ENCODE measurements at regions not wholly inside any gene's neighbourhood (a gene's known extent, or its start where the extent isn't known, plus 50 kb on each side); places are given as distances from the start of the nearest gene placed in this dataset.

- TF ChIP-seq, protein P1, sequence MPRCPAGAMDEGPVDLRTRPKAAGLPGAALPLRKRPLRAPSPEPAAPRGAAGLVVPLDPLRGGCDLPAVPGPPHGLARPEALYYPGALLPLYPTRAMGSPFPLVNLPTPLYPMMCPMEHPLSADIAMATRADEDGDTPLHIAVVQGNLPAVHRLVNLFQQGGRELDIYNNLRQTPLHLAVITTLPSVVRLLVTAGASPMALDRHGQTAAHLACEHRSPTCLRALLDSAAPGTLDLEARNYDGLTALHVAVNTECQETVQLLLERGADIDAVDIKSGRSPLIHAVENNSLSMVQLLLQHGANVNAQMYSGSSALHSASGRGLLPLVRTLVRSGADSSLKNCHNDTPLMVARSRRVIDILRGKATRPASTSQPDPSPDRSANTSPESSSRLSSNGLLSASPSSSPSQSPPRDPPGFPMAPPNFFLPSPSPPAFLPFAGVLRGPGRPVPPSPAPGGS (IDR thresholded peaks at IDR 0.05; ENCODE audit: borderline replicate concordance, insufficient read depth, low read depth, low read length, poor library complexity, severe bottlenecking): no peak
- TF ChIP-seq, protein P2, sequence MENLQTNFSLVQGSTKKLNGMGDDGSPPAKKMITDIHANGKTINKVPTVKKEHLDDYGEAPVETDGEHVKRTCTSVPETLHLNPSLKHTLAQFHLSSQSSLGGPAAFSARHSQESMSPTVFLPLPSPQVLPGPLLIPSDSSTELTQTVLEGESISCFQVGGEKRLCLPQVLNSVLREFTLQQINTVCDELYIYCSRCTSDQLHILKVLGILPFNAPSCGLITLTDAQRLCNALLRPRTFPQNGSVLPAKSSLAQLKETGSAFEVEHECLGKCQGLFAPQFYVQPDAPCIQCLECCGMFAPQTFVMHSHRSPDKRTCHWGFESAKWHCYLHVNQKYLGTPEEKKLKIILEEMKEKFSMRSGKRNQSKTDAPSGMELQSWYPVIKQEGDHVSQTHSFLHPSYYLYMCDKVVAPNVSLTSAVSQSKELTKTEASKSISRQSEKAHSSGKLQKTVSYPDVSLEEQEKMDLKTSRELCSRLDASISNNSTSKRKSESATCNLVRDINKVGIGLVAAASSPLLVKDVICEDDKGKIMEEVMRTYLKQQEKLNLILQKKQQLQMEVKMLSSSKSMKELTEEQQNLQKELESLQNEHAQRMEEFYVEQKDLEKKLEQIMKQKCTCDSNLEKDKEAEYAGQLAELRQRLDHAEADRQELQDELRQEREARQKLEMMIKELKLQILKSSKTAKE (IDR thresholded peaks at IDR 0.05; ENCODE audit: low read depth, poor library complexity, severe bottlenecking): no peak
- no peak for TF ChIP-seq FOXK2 (IDR thresholded peaks at IDR 0.05)
- TF ChIP-seq CREM (IDR thresholded peaks at IDR 0.05; ENCODE audit: low read depth): no peak
- no peak for TF ChIP-seq ZZZ3 (IDR thresholded peaks at IDR 0.05; ENCODE audit: control insufficient read depth, insufficient read length, low read depth)
- no peak for TF ChIP-seq SMAD5 (IDR thresholded peaks at IDR 0.05; ENCODE audit: low read depth)
- no peak for TF ChIP-seq PAX5 (IDR thresholded peaks at IDR 0.05; ENCODE audit: borderline replicate concordance, low read depth, low read length)
- TF ChIP-seq CBFB (IDR thresholded peaks at IDR 0.05; ENCODE audit: low read depth): no peak
Observed at GRCh38 chr4:136412708-136413107, 1119.6 kb downstream of the PCDH18 start (continued).

DNA sequence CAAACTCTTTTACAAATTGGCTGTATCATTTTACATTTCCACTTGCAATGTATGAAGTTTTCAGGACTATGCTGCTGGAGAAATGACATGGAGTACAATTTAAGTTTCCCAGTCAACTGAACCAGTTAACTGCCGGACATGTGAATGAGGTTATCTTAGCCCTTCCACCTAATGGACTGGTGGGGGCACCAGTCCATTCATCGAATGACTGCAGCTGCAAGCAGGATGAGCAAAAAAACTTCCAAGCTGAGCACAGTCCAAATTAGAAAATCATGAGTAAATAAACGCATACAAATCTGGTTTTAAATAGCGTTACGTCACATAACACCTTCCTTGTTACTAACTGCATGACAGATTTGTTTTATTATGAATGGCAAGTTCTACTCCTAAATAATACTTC lies 1131.5 kb downstream of the PCDH18 start:
- no peak; the same call in 2 of the 3 replicates for ATAC-seq
- ChIA-PET CTCF (no interaction called here), SMC1A (ENCODE audit: uncharacterized antibody, unreplicated experiment) (no interaction called here), RAD21 (ENCODE audit: unreplicated experiment) (no interaction called here), POLR2A (no interaction called here)
- H2AFZ ChIP-seq (ENCODE audit: control insufficient read depth, low read depth, low read length): no peak overlapping the region
- H3K4me1 ChIP-seq (ENCODE audit: control insufficient read depth, insufficient read depth, low read length): no peaks in the 10 kb centered on the region
- H3K79me2 ChIP-seq (ENCODE audit: control insufficient read depth, insufficient read depth, low read length): no peaks in the 10 kb centered on the region
- no peaks in the 10 kb centered on the region for H4K20me1 ChIP-seq (ENCODE audit: control insufficient read depth, insufficient read depth)
- no peaks in the 10 kb centered on the region for H3K9me3 ChIP-seq (replicated peaks; ENCODE audit: control insufficient read depth, insufficient read depth, low read length)
- H3K4me3 ChIP-seq: no peak overlapping the region
- intact Hi-C loops (cut with micrococcal nuclease; ENCODE audit: unreplicated experiment) (no loop called here), in situ Hi-C loops (cut with MboI) (no loop called here)
- no peak overlapping the region for H3K27ac ChIP-seq (ENCODE audit: control insufficient read depth, insufficient read depth)
- H3K27me3 ChIP-seq (replicated peaks in 1 of 2; ENCODE audit: control insufficient read depth in 2 of 2, insufficient read depth in 2 of 2, low read length in 1 of 2): no peaks in the 10 kb centered on the region
- H3K4me2 ChIP-seq (ENCODE audit: control insufficient read depth, insufficient read depth): no peak overlapping the region
- no peak overlapping the region for H3K9ac ChIP-seq (ENCODE audit: control insufficient read depth, insufficient read depth, low read length)
- no peaks in the 10 kb centered on the region for H3K36me3 ChIP-seq (ENCODE audit: control insufficient read depth in 2 of 2, insufficient read depth in 2 of 2, low read length in 1 of 2)
- DNase-seq (ENCODE audit: low read depth, low spot score): no peak
- no TSS peak for BruUV-seq (replicated peaks)
- WGBS (ENCODE audit: insufficient coverage, insufficient replicate concordance, low lambda C conversion rate, missing lambda C conversion rate): 39% methylated on average over 5 of the region's 5 CpGs
- no peak for FAIRE-seq
- TF ChIP-seq ZSCAN29 (IDR thresholded peaks at IDR 0.05): no peak
- no peak for TF ChIP-seq NR2C1 (IDR thresholded peaks at IDR 0.05)
- no peak for TF ChIP-seq RELA (IDR thresholded peaks at IDR 0.05; ENCODE audit: borderline replicate concordance, partially characterized antibody)
- no peak for TF ChIP-seq RB1 (IDR thresholded peaks at IDR 0.05; ENCODE audit: borderline replicate concordance)
- TF ChIP-seq SRF (IDR thresholded peaks at IDR 0.05; ENCODE audit: low read depth in 2 of 2, low read length in 2 of 2): no peak
- TF ChIP-seq, protein P3, sequence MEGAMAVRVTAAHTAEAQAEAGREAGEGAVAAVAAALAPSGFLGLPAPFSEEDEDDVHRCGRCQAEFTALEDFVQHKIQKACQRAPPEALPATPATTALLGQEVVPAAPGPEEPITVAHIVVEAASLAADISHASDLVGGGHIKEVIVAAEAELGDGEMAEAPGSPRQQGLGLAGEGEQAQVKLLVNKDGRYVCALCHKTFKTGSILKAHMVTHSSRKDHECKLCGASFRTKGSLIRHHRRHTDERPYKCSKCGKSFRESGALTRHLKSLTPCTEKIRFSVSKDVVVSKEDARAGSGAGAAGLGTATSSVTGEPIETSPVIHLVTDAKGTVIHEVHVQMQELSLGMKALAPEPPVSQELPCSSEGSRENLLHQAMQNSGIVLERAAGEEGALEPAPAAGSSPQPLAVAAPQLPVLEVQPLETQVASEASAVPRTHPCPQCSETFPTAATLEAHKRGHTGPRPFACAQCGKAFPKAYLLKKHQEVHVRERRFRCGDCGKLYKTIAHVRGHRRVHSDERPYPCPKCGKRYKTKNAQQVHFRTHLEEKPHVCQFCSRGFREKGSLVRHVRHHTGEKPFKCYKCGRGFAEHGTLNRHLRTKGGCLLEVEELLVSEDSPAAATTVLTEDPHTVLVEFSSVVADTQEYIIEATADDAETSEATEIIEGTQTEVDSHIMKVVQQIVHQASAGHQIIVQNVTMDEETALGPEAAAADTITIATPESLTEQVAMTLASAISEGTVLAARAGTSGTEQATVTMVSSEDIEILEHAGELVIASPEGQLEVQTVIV (IDR thresholded peaks at IDR 0.05; ENCODE audit: borderline replicate concordance, partially characterized antibody): no peak
